ENCODE measurements at regions not wholly inside any gene's neighbourhood (a gene's known extent, or its start where the extent isn't known, plus 50 kb on each side); places are given as distances from the start of the nearest gene placed in this dataset.

DNA sequence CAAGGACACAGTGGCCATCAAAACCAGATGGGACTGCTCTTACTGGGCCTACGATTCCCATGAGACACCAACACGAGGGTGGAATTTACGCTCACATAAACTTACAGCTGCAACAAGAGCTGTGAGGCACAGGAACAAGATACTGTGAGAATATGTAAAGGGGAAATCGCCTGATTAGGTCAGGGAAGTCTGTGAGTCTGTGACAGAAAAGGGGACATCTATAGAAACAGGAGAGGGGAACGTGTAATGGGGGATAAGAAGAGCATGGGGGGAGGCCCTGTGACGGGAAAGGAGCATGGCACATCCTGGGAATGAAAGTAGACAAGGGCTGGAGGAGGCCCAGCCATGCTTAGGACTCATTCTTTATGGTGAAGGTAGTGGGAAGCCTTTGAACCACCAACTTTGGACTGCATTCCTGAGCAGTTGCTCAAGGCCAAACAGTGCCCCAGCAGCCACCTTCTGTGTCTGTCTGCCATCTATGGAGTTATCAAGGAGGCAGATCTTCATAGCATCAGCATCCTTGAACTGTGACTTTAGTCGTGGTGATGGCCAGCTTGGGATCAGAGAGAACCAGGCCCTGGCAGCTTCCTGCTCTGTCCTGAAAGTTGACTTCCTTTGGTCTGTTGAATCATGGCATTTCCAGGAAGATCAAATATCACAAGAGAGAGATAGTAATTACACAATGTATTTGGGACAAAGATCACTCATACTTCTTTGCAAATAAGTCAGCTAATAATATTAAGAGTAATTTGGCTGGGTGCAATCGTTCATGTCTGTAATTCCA, 87.9 kb upstream of the FAM169A start:
- DNase-seq: no peak

DNA sequence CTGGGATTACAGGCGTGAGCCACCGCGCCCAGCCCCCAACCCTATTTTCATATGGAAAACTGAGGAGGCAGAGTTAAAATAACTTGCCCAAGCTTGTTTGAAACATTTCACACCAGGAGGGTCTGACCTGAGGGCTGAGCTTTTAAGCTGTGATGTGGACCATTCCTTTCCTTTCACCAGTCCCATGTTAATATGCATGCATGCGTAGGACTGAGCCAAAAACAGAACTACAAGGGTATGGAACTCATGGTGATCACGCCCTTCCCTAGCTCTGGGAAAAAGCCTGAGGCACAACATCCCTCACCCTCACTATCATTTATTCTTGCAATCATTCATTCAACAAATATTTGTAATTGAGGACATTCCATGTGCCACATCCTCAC, 87.4 kb upstream of the FAM169A start:
- DNase-seq: no peak

DNA sequence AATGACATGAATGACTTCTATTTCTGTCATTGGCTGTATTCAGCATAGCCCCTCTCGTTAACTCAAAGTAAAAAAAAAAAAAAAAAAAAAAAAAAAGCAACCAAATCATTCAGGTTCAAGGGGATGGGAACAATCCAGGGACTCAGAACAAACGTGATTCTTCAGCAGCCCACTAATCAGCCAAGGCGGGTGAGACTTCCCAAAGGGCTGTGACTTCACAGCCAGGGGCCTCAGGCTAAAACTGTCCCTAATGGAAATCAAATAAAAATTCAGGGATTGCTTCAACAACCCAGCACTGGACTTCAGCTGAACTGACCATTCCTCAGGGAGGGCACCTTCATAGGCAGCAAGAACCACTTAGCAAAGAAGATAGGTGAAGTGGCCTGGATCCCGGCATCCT, 86.2 kb upstream of the FAM169A start:
- DNase-seq: no peak

DNA sequence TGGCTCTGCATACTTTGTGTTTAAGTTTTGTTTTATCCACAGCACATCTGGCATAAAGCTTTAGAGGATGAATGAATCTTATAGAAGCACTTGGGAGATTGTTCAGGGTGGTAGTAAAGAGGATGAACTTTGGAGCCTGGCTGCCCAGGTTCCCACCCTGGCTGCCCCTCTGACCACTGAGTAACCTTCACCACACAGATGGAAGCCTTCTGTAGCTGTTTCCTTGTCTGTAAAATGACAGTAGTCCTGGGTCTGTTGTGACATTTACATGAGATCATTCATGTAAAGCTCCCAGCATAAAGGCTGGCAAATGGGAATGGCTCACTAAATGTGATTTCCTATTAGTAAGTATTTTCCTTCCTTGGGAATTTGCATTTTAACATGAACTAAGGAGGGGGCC, 85.7 kb upstream of the FAM169A start:
- DNase-seq: no peak

DNA sequence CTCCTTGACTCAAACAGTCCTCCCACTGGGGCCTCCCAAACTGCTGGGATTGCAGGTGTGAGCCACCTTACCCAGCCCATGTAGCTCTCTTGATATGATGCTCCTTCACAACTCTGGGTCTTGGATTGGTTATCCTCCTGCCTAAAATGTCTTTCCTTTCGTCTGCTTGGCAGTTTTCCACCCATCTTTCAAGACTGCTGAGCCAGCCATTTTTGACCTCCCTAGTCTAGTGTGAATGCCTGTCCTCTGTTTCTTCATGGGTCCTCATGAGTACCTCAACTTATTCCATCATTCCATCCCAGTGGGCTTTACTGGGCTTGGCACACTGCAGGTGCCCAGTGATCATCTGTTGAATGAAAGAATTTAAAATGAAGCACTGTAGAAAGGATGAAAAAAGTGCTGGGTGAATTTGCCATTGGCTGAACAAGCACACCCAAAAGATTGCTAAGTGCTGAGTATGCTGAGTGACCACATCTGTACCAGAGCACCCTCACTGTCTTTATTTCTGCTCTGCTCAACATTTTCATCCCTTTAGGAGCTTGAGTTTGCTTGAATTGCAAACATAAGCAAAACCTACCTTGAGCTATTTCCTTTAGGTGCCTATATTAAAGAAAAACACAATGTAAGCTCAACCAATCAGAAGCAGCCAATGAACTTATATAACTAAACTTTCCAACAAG, 84.8 kb upstream of the FAM169A start:
- no peak for DNase-seq

DNA sequence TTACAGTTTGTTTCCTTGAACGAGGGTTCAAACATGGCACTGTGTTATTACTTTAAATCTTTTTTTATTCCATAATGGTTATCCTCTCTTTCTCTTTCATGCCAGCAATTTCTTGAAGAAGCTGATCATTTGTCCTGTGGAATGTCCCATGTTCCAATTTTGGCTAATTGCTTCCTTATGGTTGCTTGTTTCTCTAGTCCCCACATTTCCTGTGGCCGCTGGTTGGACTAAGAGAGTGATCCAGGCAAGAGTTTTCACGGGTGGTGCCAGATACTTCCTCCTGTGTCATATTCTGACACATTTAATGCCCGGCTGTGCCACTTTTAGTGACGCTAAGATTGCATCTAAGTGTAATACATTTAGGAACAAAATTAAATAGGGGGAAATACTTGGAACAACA, 83.8 kb upstream of the FAM169A start:
- no peak for DNase-seq

DNA sequence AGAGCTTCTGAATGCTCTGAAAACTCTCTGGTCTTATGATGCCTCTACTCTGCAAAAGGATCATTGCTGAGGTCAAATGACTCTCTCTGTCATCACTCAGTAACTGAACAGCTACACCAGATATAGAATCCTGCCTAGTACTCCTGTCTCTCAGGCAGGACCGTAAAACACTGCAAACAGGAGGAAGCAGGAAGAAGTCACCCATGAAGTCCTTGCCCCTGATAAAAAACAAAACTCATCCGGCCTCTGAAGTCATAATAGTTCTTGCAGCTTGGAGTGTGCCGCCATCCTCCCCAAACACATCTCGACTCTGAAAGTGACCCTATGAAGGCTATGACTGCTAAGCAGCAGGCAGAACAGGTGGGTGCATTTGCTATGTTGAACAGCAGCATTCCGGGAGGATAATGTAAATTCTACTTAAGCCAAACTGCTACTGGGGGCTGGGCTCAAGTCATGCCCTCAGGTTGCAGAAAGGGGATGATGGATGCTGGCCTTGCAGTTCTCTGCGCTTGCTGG, 81.9 kb upstream of the FAM169A start:
- DNase-seq: no peak

DNA sequence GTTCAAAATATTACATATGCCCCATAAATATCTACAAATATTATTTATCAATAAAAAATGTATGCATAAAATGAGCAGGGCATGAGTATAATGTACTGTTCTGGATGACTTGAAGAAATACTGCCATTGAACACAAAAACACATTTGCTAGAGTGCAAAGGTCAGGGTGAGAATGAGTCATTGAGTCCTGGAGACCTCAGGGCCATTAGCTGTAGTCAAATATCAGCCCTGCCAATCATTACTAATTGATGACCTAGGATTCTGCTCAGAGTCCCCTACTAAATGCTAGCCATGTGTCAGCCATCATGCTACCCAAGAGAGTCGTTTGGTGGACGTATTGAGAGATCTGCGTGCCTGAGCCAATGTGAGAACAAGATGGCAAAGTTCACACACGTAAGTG, 80.3 kb upstream of the FAM169A start:
- DNase-seq: no peak

DNA sequence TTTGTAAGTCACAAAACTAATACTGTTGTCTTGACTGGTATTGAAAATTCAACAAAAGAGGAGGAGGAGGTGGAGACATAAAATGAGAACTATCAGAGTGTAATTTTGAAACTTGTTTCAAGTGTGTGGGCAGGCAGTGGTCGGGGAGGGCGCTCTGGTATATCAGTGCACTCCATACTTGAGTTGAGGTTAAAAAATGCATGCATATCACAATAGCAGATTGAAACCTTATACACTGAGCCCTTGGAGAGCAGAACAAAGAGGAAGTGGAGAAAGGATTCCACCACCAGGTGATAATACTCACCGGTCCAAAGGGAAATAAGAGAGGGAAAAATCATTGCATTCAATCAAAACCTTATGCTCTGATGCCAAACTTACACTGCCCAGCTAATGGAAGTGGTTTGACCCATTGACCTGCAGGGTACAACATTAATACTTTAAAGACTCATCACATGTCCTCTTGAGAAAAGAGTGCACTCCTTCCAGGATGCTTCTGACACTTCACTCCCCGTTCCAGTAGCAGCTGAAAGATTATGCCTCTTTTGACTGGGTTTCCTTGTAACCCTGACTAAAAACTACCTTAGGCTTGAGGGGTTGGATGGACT, 79.5 kb upstream of the FAM169A start:
- DNase-seq: peak; percentile 80

DNA sequence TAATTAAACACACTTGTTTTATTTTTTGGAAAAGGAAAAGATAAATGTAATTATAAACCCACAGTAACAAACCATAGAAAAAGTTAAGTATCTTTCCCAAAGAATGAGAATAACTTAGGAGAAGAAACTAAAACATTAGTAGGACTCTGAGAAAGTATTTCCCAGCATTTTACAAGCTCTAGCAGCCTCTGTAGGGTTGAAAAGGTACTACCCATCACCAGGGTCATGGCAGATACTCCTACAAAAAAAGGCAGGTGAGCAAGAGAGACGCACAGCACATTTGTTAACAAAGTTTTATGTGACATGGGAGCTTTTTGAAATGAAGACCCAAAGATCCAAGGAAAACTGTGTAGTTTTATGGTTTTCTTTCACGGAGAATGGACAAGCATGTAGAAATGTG, 77.7 kb upstream of the FAM169A start:
- DNase-seq: peak; percentile 2

DNA sequence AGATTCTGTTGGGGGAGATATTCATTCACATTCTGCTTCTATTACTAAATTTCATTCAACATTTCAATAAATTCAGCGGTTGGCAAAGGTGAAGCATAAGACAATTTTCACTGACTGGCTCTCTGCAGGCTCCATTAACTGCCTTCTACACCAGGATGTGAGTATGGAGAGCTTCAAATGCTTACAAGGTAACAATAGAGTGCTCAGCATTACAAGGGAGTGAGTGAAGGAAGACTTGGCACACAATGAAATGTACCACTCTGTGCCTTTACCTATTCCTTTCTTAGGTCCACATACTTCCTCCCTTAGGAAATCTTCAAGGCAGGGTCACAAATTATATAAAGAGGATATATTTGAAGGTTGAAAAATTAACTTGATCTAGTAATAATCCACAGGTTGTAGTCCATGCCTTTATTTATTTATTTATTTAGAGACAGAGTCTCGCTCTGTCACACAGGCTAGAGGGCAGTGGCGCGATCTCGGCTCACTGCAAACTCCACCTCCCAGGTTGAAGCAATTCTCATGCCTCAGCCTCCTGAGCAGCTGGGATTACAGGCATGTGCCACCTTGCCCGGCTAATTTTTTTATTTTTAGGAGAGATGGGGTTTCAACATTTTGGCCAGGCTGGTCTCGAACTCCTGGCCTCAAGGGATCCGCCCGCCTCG, 76.6 kb upstream of the FAM169A start:
- no peak for DNase-seq

DNA sequence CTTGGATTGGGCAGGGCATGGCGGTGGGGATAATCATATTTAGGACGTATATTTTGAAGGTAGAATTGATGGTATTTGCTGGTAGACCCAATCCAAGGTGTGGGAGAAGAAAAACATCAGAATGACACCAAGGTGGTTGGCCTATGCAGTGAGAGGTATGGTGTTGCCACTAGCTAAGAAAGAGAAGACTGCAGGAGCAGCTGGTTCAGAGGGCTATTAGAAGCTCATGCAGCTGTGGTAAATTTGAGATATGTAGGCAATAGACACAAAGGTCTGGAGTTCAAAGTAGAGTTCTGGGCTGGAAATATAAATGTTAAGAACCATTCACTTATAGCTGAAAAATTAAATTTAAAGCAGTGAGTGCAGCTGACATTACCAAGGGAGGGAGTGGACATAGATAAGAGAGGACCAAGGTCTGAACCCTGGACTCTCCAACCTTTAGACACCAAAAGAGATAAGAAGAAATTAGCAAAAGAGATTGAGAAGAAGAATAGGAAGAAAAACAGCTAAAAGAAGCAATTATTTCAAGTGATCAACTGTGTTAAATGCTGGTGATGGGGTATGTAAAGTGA, 74.7 kb upstream of the FAM169A start:
- DNase-seq: no peak

DNA sequence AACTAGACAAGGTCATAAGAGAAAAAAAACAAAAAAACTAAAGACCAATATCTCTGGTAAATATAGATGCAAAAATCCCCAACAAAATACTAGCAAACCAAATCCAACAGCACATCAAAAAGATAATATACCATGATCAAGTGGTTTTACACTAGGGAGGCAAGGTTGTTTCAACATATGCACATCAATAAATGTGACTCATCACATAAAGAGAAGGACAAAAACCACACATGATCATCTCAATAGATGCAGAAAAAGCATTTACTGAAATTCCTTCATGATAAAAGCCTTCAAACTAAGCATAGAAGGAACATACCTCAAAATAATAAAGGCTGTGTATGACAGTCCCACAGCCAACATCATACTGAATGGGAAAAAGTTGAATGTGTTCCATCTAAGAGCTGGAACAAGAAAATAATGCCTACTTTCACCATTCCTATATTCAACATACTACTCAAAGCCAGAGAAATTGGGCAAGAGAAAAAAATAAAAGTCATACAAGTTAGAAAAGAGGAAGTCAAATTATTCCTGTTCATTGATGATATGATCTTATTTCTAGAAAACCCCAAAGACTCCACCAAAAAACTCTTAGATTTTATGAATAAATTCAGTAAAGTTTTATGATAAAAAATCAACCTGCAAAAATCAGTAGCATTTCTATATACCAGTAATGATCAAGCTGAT, 72.2 kb upstream of the FAM169A start:
- no peak for DNase-seq

DNA sequence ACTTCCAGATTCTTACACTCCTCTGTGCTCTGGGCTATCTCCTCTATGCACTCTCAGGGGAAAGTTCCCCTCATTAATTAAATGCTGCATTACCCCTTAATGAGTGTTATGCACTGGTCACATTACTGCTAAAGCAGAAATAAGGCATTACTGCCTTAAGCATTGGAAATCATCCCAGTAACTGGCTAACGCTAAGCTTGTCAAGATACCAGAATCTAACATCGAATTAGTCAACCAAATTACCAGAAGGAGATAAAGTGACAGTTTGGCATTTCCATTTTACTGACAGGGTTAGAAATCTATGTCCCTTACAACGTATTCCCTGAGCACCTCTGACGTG, 69.5 kb upstream of the FAM169A start:
- no peak for DNase-seq

DNA sequence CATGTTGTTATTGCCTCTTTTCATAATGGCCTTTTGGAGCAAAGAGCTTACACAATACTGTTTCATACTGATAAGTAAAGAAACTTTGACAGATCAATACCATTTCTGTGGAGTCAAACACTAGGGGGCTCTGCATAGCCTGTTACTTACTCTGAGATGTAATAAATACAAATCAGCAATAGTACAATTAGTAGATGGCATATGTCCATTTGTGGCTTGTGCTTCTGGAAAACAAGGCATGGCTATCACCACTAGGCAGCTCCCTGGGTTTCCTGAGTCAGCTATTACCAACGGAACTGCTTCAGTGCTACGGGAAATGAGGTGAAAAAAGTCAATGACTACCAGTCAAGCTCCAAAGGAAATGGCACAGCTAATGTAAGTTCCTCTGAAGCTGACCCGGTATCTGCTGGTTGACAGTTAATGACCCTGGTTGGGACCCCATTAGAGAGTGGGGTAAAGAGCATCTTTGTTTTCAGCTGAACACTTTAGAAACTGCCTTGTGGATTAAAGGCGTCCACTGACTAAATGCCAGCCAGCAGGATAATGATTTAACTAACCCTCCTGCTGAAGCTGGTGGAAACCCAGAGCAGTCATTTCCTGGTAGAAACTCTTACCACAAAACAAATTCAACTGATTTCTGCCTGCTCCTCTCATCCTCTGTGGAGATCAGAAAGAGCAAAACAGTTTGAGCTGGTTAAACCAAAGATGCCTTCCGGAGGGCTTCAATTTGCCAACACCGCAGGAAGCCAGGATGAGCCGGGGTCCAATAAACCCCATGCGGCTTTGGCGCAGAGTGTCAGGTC, 69.0 kb upstream of the FAM169A start:
- DNase-seq: peak; percentile 67

DNA sequence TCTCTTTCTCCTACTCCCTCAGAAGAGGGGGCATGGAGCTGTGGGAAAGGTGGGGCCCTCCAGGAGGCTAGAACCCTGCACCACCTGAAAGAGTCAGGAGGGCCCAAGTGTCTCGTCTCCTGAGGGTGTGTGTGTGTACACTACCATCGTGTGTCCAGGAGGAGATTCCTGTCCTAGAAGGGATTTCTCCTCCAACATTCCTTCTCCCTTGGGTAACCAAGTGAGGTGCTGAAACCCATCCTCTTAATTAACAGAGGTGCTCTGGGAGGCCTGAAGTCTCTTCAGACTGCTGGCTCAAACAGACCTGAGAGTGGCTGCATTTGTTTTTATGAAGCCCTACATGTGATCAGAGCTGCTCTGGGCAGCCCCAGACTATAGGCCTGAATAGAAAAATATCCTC, 61.1 kb upstream of the FAM169A start:
- no peak for DNase-seq

DNA sequence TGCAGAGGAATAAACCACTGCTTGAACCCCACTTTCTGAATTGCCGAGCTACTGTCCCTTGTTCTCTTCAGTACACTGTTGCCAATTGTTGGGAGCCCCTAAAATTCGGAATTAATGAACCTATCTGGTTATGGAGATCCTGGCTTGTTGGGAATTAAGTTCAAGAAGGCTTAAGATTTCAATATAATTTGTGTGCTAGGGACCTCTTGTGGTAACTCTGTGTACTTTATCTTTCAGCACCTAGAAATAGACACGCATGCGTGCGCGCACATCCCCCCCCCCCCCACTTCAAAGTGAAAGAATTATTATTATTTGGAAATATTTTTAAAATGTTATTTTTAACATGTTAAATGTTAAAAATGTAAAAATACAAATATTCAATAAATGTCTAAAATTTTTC, 53.3 kb upstream of the FAM169A start:
- peak; percentile 27 for DNase-seq

DNA sequence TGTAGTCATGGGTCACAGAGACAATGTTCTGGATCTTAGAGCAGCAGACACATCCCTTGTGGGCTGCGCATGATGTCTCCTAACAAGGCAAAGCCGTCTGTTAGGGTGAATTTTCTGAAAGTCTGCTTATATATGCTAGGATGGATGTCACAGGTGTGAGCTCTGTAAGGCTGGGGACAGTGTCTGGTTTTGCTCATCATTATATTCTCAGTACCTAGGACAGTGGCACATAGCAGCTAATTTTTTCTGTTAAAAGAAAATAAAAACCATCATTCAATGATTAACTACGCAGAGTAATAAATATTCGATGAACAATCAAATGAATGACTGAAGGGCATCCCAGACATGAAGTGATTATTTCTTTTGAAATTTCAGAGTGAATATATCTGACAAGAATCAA, 52.9 kb upstream of the FAM169A start:
- DNase-seq: no peak

DNA sequence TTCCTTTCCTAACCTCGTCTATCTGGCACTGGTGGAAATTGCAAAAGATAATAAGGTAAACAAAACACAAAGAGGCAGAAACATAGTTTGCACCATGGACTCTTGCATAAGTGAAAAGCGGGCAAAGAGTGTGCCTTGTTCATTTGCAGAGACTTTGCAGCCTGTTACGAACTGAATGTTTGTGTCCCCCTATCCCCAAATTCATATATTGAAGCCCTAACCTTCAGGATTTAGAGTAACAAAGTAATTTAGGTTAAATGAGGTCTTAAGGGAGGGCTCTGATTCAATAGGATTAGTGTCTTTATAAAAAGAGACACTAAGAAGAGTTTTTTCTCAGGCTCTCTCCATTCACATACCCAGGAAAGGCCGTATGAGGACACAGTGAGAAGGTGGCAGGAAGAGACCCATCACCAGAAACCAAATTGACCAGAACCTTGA, 52.1 kb upstream of the FAM169A start:
- DNase-seq: no peak

DNA sequence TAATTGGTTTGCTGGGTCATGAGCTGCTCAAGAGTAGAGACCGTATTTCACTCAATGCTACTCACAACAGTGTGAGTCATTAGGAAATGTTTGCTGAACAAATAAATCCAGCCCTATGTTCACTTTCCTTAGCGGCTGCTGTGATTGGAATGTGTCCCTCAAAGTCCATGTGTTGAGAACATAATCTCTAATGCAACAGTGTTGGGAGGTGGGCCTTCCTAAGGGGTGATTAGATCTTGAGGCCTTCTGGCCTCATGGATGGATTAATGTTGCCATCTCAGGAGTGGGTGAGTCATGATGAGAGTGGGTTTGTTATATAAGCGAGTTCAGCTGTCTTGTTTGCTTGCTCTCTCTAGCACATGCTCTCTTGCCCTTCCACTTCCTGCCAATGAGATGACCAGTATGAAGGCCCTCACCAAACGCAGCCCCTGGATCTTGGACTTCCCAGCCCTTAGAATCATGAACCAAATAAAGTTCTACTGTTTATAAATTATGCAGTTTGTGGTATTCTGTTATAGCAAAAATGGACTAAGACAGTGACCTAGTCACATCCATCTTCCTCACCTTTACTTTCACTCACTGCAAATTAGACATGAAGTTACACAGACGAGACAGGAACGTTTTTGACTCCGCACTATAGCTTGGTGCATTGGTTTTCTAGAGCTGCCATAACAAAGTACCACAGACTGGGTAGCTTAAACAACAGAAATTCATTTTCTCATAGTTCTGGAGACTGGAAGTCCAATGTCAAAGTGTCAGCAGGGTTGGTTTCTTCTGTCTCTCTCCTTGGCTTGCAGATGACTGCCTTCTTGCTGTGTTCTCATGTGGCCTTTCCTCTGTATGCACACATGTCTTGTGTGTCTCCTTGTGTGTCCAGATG, 50.9 kb upstream of the FAM169A start:
- peak; percentile 22 for DNase-seq

All from activated CD4-positive, alpha-beta T cell treated with anti-CD3 and anti-CD28 coated beads, Interleukin-2, amount 50 U/mL, for 16 hours (primary cell).